ENCODE measurements at regions not wholly inside any gene's neighbourhood (a gene's known extent, or its start where the extent isn't known, plus 50 kb on each side); places are given as distances from the start of the nearest gene placed in this dataset.

DNA sequence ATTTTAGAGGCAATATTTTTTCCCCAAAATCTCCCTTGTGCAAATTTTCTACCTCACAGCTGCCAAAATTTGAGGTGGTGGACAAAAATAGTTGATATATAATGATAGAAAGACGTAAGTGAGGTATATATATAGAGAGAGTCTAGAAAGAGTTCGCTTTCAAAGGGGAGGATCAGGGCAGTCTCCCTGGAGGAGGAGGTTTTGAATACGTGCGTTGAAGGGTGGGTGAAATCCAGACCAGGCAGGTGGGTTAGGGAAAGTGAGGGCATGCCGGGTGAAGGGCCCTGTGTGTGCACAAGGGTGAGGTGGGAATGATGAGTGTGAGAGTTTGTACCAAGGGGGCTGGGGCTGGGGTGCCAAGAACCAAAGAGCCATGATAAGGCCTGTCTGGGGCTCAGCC is 100.2 kb downstream of the CEBPB start:
- no peak for TF ChIP-seq CTCF (IDR thresholded peaks at IDR 0.05; ENCODE audit: borderline replicate concordance, insufficient read depth, low read depth, low read length)
- H3K4me3 ChIP-seq (ENCODE audit: low read depth, low read length): no peak overlapping the region

DNA sequence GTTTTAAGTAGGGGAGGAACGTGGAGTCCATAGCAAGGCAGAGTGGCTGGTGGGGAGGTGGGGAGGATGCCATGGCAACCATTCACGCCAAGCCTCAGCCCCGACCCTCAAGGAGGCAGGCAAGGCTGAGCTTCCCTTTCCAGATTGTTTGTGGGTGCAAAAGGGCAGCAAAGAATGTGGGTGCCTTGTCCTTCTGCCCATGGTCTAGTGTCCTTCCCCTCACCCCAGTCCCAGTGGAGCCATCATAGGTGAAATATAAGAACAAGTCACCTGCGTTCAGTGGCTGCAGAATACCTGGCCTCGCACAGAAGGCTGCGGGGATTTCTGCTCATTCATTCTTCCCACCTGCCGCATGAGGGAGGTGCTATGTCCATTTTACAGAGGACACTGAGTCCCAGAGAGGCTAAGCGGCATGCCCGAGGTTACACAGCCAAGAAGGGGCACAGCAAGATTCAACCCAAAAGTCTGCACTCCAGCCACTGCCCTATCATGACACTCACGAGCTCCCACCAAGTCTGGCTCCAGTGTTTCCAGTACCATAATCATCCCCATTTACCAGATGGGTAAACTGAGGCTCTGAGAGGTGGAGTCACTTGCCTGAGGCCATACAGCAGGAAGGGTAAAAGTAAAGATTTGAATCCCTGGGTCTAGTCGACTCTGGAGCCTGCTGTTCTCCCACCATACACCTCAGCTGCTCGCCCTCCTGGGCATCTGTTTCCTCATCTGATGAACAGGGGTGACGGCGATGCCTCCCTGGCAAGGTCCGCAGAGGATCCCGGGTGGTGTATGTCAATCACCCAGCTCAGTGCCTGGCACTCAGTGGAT is 100.8 kb downstream of the CEBPB start:
- TF ChIP-seq CTCF (IDR thresholded peaks at IDR 0.05; ENCODE audit: borderline replicate concordance, insufficient read depth, low read depth, low read length): no peak

DNA sequence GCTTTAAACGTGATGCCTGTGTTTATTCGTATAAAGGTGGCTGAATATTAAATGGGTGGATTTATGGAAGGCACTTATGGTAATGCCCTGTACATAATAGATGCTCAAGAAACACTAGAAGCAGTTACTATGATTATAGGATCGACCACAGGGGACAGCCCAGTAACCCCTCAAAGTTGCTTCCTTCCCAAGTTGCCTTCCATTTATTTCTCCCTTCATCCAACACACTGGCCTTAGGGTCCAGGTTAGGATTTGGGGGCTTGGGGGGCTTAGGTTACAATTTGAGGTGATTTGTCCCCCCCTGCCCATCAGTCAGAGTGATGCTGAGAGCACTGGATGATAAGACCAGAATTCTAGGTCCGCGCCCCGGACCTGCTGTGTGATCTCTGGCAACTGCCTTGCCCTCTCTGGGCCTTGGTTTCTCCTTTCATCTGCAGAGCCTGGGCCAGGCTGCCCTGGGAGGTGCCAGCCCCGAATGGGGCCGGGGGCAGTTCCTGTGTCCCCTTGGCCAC is 101.5 kb downstream of the CEBPB start:
- no peak for TF ChIP-seq CTCF (IDR thresholded peaks at IDR 0.05; ENCODE audit: borderline replicate concordance, insufficient read depth, low read depth, low read length)
- no peak overlapping the region for H3K4me3 ChIP-seq (ENCODE audit: low read depth, low read length)

More for the DNA sequence above, 100.8 kb downstream of the CEBPB start:
- H3K4me3 ChIP-seq (ENCODE audit: low read depth, low read length): no peak overlapping the region

DNA sequence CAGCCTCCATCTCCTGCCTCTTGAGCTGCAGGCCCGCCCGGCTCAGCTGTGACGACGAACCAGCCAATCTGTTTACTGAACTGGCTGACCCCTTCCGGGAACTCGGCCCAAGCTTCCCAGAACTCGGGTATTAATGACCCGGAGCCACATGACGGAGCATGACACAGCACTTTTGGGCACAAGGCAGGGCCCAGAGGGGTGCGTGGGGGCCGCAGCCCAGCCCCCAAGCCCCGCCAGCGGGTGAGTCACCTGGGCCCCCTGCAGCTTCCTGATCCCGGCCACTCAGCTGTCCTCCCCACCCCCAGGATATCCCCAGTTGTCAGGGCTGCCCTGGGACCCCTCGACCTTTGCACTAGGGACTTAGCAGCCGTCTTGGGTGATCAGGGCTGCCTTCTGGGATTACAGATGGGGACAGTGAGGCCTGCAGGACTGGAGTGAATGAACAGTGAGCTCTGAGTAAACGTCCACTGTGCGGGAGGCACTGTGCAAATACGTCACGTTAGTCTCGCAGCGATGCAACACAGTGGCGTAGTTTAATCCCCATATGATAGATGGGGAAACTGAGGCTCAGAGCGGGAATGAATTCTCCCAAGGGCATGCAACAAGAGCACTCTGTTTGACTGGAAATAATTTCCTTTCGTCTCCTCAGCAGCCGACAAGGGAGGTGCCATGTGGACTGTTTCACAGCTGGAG is 102.1 kb downstream of the CEBPB start:
- no peak overlapping the region for H3K4me3 ChIP-seq (ENCODE audit: low read depth, low read length)
- TF ChIP-seq CTCF (IDR thresholded peaks at IDR 0.05; ENCODE audit: borderline replicate concordance, insufficient read depth, low read depth, low read length): no peak

GRCh38 chr20:50293284-50294139 is 102.9 kb downstream of the CEBPB start:
- TF ChIP-seq CTCF (IDR thresholded peaks at IDR 0.05; ENCODE audit: borderline replicate concordance, insufficient read depth, low read depth, low read length): no peak
- no peak overlapping the region for H3K4me3 ChIP-seq (ENCODE audit: low read depth, low read length)

DNA sequence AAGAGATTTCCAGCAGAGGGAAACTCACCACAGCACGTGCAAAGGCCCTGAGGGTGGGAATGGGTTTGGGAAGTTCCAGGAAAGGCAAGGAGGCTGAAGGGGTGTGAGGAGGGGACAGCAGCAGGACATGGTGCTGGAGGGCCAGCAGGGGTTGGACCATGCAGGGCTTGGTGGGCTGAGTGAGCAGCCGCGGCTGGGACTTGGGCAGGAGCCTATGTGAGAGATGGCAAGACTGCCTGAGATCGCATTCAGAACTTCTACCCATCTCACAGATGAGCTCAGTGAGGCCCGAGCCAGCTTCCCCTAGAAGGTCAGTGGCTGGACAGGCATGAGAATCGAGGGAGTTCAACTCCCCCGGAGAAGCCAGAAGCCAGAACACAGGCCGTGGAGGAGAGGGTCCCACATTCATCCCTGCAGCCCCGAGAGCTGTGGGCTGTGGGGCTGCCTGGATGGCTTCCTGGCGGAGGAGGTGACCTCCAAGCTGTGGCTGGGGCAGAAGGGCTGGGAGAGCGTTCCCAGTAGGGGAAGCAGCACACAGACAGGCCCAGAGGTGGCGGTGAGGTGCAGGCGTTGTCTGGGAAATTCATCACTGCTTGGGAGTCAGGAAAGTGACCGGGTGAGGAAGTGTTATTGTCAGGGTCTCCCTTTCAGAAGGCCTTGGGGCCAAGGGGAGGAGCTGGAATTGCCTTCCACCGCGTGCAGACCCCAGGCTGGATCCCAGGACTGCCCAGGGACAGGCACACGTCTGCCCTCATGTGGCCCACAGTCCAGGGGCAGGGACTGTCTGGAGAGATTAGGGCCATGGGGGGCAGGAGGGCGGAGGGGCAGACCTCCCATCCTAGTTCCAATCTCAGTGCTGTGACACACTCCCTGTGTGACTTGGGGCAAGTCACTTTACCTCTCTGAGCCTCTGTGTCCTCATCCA is 103.8 kb downstream of the CEBPB start:
- TF ChIP-seq CTCF (IDR thresholded peaks at IDR 0.05; ENCODE audit: borderline replicate concordance, insufficient read depth, low read depth, low read length): no peak
- no peak overlapping the region for H3K4me3 ChIP-seq (ENCODE audit: low read depth, low read length)

Data from GM12875 (cell line).